WTC11 (cell line): ENCODE measurements at regions not wholly inside any gene's neighbourhood (a gene's known extent, or its start where the extent isn't known, plus 50 kb on each side); places are given as distances from the start of the nearest gene placed in this dataset.

Experiments used
- ATAC-seq: fragments of 200-7000 bp; cut with Tn5 transposase; 2 replicates; pipeline ENCODE4 v1.10.0; 2021; ENCODE audit warnings: mild to moderate bottlenecking, moderate library complexity
- CTCF ChIA-PET: fragments of 300-600 bp; sonication (Branson Sonifier 250); formaldehyde crosslinking; loops from one replicate; lab custom pipeline; 2021; ENCODE audit warnings: antibody characterized with exemption; lab: Charles Lee
- POLR2A ChIA-PET: fragments of 350-600 bp; sonication (Branson Sonifier 250); formaldehyde crosslinking; loops from one replicate; lab custom pipeline; 2021; ENCODE audit warnings: antibody characterized with exemption; lab: Charles Lee
- DNase-seq: peaks from one replicate; pipeline ENCODE4 v3.0.0; 2021; ENCODE audit warnings: low spot score
- H3K27ac Mint-ChIP-seq: 2 replicates; pipeline ENCODE4 v1.8.0; 2021; ENCODE audit warnings: mixed read lengths
- H3K27me3 Mint-ChIP-seq: 2 replicates; pipeline ENCODE4 v1.8.0; 2021; ENCODE audit warnings: low read depth, mild to moderate bottlenecking, moderate library complexity, mixed read lengths
- H3K36me3 Mint-ChIP-seq: 2 replicates; pipeline ENCODE4 v1.8.0; 2021; ENCODE audit warnings: mixed read lengths
- H3K4me1 Mint-ChIP-seq: 2 replicates; pipeline ENCODE4 v1.8.0; 2022; ENCODE audit warnings: mixed read lengths
- H3K4me3 Mint-ChIP-seq: 2 replicates; pipeline ENCODE4 v1.8.0; 2021; ENCODE audit warnings: mild to moderate bottlenecking, moderate library complexity, mixed read lengths
- H3K9me3 Mint-ChIP-seq: 2 replicates; pipeline ENCODE4 v1.8.0; 2021; ENCODE audit warnings: mixed read lengths
- AFF4 ChIP-seq: sonication (generic); formaldehyde crosslinking; IDR thresholded peaks from 2 replicates; pipeline ENCODE4 v1.8.1; 2023; ENCODE audit warnings: mild to moderate bottlenecking, missing genetic modification reagents, borderline replicate concordance
- AR ChIP-seq: fragments of 250-450 bp; sonication (Bioruptor Pico); IDR thresholded peaks from 2 replicates; pipeline ENCODE4 v1.9.0; 2021; ENCODE audit warnings: mild to moderate bottlenecking
- ATF1 ChIP-seq: sonication (generic); formaldehyde crosslinking; IDR thresholded peaks from 2 replicates; pipeline ENCODE4 v1.8.1; 2023; ENCODE audit warnings: mild to moderate bottlenecking, moderate library complexity, missing genetic modification reagents
- ATF3 ChIP-seq: sonication (generic); formaldehyde crosslinking; conservative IDR thresholded peaks from 2 replicates; pipeline ENCODE4 v1.8.1; 2022; ENCODE audit warnings: mild to moderate bottlenecking, missing genetic modification reagents
- CREM ChIP-seq: sonication (generic); formaldehyde crosslinking; IDR thresholded peaks from 2 replicates; pipeline ENCODE4 v1.8.1; 2022; ENCODE audit warnings: mild to moderate bottlenecking, missing genetic modification reagents, moderate library complexity
- E2F5 ChIP-seq: sonication (generic); formaldehyde crosslinking; IDR thresholded peaks from 2 replicates; pipeline ENCODE4 v1.8.1; 2022; ENCODE audit warnings: mild to moderate bottlenecking, moderate library complexity, missing genetic modification reagents
- ELF4 ChIP-seq: sonication (generic); formaldehyde crosslinking; IDR thresholded peaks from 2 replicates; pipeline ENCODE4 v1.8.1; 2022; ENCODE audit warnings: low read depth, mild to moderate bottlenecking, moderate library complexity, missing genetic modification reagents
- ETV6 ChIP-seq: sonication (generic); formaldehyde crosslinking; IDR thresholded peaks from 2 replicates; pipeline ENCODE4 v1.8.1; 2022; ENCODE audit warnings: mild to moderate bottlenecking, missing genetic modification reagents
- FOXK1 ChIP-seq: sonication (generic); formaldehyde crosslinking; IDR thresholded peaks from 2 replicates; pipeline ENCODE4 v1.8.0; 2022; ENCODE audit warnings: mild to moderate bottlenecking, moderate library complexity, missing genetic modification reagents
- FOXP1 ChIP-seq: sonication (generic); formaldehyde crosslinking; IDR thresholded peaks from 2 replicates; pipeline ENCODE4 v1.8.0; 2022; ENCODE audit warnings: missing genetic modification reagents, mild to moderate bottlenecking, moderate library complexity, borderline replicate concordance
- GABPB1 ChIP-seq: sonication (generic); formaldehyde crosslinking; IDR thresholded peaks from 2 replicates; pipeline ENCODE4 v1.8.1; 2023; ENCODE audit warnings: mild to moderate bottlenecking, missing genetic modification reagents
- HMGXB4 ChIP-seq: sonication (generic); formaldehyde crosslinking; IDR thresholded peaks from 2 replicates; pipeline ENCODE4 v1.8.1; 2023; ENCODE audit warnings: mild to moderate bottlenecking, moderate library complexity, missing genetic modification reagents
- IRF2 ChIP-seq: sonication (generic); formaldehyde crosslinking; IDR thresholded peaks from 2 replicates; pipeline ENCODE4 v1.8.0; 2022; ENCODE audit warnings: low read depth, missing genetic modification reagents, borderline replicate concordance
- JAZF1 ChIP-seq: fragments of 250-450 bp; sonication (Bioruptor Pico); IDR thresholded peaks from 2 replicates; pipeline ENCODE4 v1.9.0; 2021; ENCODE audit warnings: moderate library complexity, mild to moderate bottlenecking, inconsistent platforms
- NR1H2 ChIP-seq: sonication (generic); formaldehyde crosslinking; IDR thresholded peaks from 2 replicates; pipeline ENCODE4 v1.9.0; 2021; ENCODE audit warnings: mild to moderate bottlenecking, moderate library complexity, missing genetic modification reagents
- PRRX2 ChIP-seq: fragments of 250-450 bp; sonication (Bioruptor Pico); IDR thresholded peaks from 2 replicates; pipeline ENCODE4 v1.8.0; 2021; ENCODE audit warnings: mild to moderate bottlenecking
- SOX15 ChIP-seq: fragments of 250-450 bp; sonication (Bioruptor Pico); IDR thresholded peaks from 2 replicates; pipeline ENCODE4 v1.9.0; 2021; ENCODE audit warnings: mild to moderate bottlenecking
- SP1 ChIP-seq: sonication (generic); formaldehyde crosslinking; conservative IDR thresholded peaks from 2 replicates; pipeline ENCODE4 v1.8.1; 2022; ENCODE audit warnings: missing genetic modification reagents
- USF1 ChIP-seq: sonication (generic); formaldehyde crosslinking; IDR thresholded peaks from 2 replicates; pipeline ENCODE4 v1.8.0; 2022; ENCODE audit warnings: mild to moderate bottlenecking, missing genetic modification reagents
- ZBTB43 ChIP-seq: sonication (generic); formaldehyde crosslinking; IDR thresholded peaks from 2 replicates; pipeline ENCODE4 v1.8.1; 2023; ENCODE audit warnings: mild to moderate bottlenecking, missing genetic modification reagents
- ZNF263 ChIP-seq: sonication (generic); formaldehyde crosslinking; IDR thresholded peaks from 2 replicates; pipeline ENCODE4 v1.8.1; 2022; ENCODE audit warnings: low read depth, mild to moderate bottlenecking, moderate library complexity, missing genetic modification reagents
- ZNF423 ChIP-seq: fragments of 250-450 bp; sonication (Bioruptor Pico); IDR thresholded peaks from 2 replicates; pipeline ENCODE4 v2.1.2; 2022; ENCODE audit warnings: mild to moderate bottlenecking, moderate library complexity

GRCh38 chr1:58402444-58402843, 144.1 kb downstream of the OMA1 start (continued):
- TF ChIP-seq ZNF263 (CRISPR knock-in tag) (no peak), FOXK1 (no peak), JAZF1 (no peak), AFF4 (CRISPR knock-in tag) (no peak), ZBTB43 (CRISPR knock-in tag) (no peak), PRRX2 (CRISPR knock-in tag) (no peak), NR1H2 (CRISPR knock-in tag) (no peak), FOXP1 (CRISPR knock-in tag) (no peak), CREM (no peak), IRF2 (CRISPR knock-in tag) (no peak), ELF4 (CRISPR knock-in tag) (no peak), E2F5 (CRISPR knock-in tag) (no peak), GABPB1 (CRISPR knock-in tag) (no peak), HMGXB4 (CRISPR knock-in tag) (no peak), ZNF423 (CRISPR knock-in tag) (no peak)

GRCh38 chr1:58401991-58402390, 144.5 kb downstream of the OMA1 start:
- Mint-ChIP-seq H3K36me3 (no peaks in the 10 kb centered on the region), H3K9me3 (no peaks in the 10 kb centered on the region), H3K27me3 (peaks cover 2% of the 10 kb centered on the region; the same call in 1 of the 2 replicates), H3K27ac (no peak overlapping the region), H3K4me1 (peaks cover 27% of the 10 kb centered on the region), H3K4me3 (no peak overlapping the region)
- ChIA-PET POLR2A (no interaction called here), CTCF (no interaction called here)
- ATAC-seq: no peak
- TF ChIP-seq SP1 (no peak), ATF3 (no peak), SOX15 (CRISPR knock-in tag) (no peak), ETV6 (CRISPR knock-in tag) (no peak), USF1 (CRISPR knock-in tag) (no peak), AR (no peak), IRF2 (CRISPR knock-in tag) (no peak), ATF1 (no peak)
- no peak for DNase-seq
